ENCODE measurements at regions not wholly inside any gene's neighbourhood (a gene's known extent, or its start where the extent isn't known, plus 50 kb on each side); places are given as distances from the start of the nearest gene placed in this dataset.

GRCh38 chr5:130280528-130281217, 376.4 kb downstream of the CHSY3 start:
- Mint-ChIP-seq H3K4me1 (no peaks in the 10 kb centered on the region), H3K4me3 (no peak overlapping the region), H3K27ac (no peak overlapping the region), H3K36me3 (ENCODE audit: insufficient read depth in 1 of 3, low read depth in 3 of 3) (no peaks in the 10 kb centered on the region), H3K27me3 (ENCODE audit: low read depth) (peaks cover 32% of the 10 kb centered on the region), H3K9me3 (peaks cover 0 to 4% of the 10 kb centered on the region in 2 experiments; a peak in 1 of 5 replicates)
- no CpG with 5 or more reads among the region's 8 CpGs for WGBS (ENCODE audit: extremely low coverage, insufficient read length, low lambda C conversion rate)
- no peak overlapping the region for H2BK12ac ChIP-seq (ENCODE audit: insufficient read length, low read depth, low read length)
- no peak overlapping the region for H3K4ac ChIP-seq (ENCODE audit: low read depth, low read length)
- no peak overlapping the region for H2BK20ac ChIP-seq (ENCODE audit: low read depth, low read length, poor library complexity, severe bottlenecking)
- H3K4me1 ChIP-seq (ENCODE audit: insufficient read depth, low read length), result no peaks in the 10 kb centered on the region
- no peak overlapping the region for H3K56ac ChIP-seq (ENCODE audit: insufficient read length, low read depth, low read length)
- no peak overlapping the region for H2BK15ac ChIP-seq (ENCODE audit: low read depth, low read length)
- no peak overlapping the region for H4K8ac ChIP-seq (replicated peaks; ENCODE audit: insufficient read length, low read depth, low read length)
- no peak overlapping the region for H2AFZ ChIP-seq (ENCODE audit: low read length)
- no peaks in the 10 kb centered on the region for H3K27me3 ChIP-seq (ENCODE audit: insufficient read depth, low read length)
- H3K23ac ChIP-seq (ENCODE audit: insufficient read length, low read depth, low read length), result no peak overlapping the region
- no peak overlapping the region for H3K4me2 ChIP-seq (ENCODE audit: insufficient read depth, insufficient read length, low read length)
- H3K9ac ChIP-seq (ENCODE audit: extremely low read depth, insufficient read length, low read length), result no peak overlapping the region
- no peak for DNase-seq
- no peak overlapping the region for H4K91ac ChIP-seq (ENCODE audit: insufficient read length, low read depth, low read length)
- TF ChIP-seq, protein P1, sequence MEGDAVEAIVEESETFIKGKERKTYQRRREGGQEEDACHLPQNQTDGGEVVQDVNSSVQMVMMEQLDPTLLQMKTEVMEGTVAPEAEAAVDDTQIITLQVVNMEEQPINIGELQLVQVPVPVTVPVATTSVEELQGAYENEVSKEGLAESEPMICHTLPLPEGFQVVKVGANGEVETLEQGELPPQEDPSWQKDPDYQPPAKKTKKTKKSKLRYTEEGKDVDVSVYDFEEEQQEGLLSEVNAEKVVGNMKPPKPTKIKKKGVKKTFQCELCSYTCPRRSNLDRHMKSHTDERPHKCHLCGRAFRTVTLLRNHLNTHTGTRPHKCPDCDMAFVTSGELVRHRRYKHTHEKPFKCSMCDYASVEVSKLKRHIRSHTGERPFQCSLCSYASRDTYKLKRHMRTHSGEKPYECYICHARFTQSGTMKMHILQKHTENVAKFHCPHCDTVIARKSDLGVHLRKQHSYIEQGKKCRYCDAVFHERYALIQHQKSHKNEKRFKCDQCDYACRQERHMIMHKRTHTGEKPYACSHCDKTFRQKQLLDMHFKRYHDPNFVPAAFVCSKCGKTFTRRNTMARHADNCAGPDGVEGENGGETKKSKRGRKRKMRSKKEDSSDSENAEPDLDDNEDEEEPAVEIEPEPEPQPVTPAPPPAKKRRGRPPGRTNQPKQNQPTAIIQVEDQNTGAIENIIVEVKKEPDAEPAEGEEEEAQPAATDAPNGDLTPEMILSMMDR (conservative IDR thresholded peaks at IDR 0.05), result no peak
- H3K27ac ChIP-seq (ENCODE audit: insufficient read length, low read depth, low read length), result no peak overlapping the region
- H3K9me3 ChIP-seq (ENCODE audit: control insufficient read depth, low read depth, low read length), result no peaks in the 10 kb centered on the region
- no peak overlapping the region for H2BK120ac ChIP-seq (ENCODE audit: low read depth, low read length, poor library complexity, severe bottlenecking)
- H3K23me2 ChIP-seq (ENCODE audit: insufficient read length, low read depth, low read length, poor library complexity, severe bottlenecking), result no peaks in the 10 kb centered on the region
- no peak overlapping the region for H2BK5ac ChIP-seq (ENCODE audit: insufficient read length, low read length)
- H2AK5ac ChIP-seq (ENCODE audit: insufficient read length, low read length), result no peak overlapping the region
- H3T11ph ChIP-seq (ENCODE audit: low read length), result no peak overlapping the region
- H3K18ac ChIP-seq (ENCODE audit: insufficient read length, low read depth, low read length), result no peak overlapping the region
- H3K14ac ChIP-seq (ENCODE audit: insufficient read depth, low read length), result no peak overlapping the region
- no peak overlapping the region for H4K5ac ChIP-seq (ENCODE audit: insufficient read length, low read depth, low read length)
- H3K79me1 ChIP-seq (ENCODE audit: insufficient read depth, low read depth, low read length, poor library complexity, severe bottlenecking), result no peaks in the 10 kb centered on the region
- H4K20me1 ChIP-seq (ENCODE audit: control insufficient read depth, insufficient read depth, insufficient read length), result no peaks in the 10 kb centered on the region
- H3K79me2 ChIP-seq (ENCODE audit: insufficient read depth, low read length), result no peaks in the 10 kb centered on the region
